T47D (cell line): ENCODE measurements at regions not wholly inside any gene's neighbourhood (a gene's known extent, or its start where the extent isn't known, plus 50 kb on each side); places are given as distances from the start of the nearest gene placed in this dataset.
A peak's percentile ranks its signal among the peaks of the same experiment; 100 is the strongest.

Experiments
- DNase-seq, 2 experiments: peaks; one replicate each; pipeline versions ENCODE4 v3.0.0 to v3.0.0-alpha.2; 2011 to 2012; ENCODE audit warnings: low read depth in 1 of 2, low spot score in 1 of 2
- JUND ChIP-seq: IDR thresholded peaks from 2 replicates; pipeline ENCODE4 v1.6.1; 2012; ENCODE audit warnings: low read depth
- in situ Hi-C: cut with HindIII; loops from 2 replicates; pipeline ENCODE4 v1.10.0; 2016; ENCODE audit warnings: low sequenced_read_pairs, low pct_unique_long_range_greater_than_20kb

GRCh38 chrX:16464369-16464768 is 185.6 kb upstream of the S100G start:
- DNase-seq: no peak
- in situ Hi-C loops: no loop called here
- TF ChIP-seq JUND: no peak

GRCh38 chrX:16465081-16465876 is 184.7 kb upstream of the S100G start:
- no peak for DNase-seq
- in situ Hi-C loops: no loop called here
- no peak for TF ChIP-seq JUND

- in situ Hi-C loops: no loop called here
Measured at GRCh38 chrX:16466640-16467432, 183.1 kb upstream of the S100G start.

GRCh38 chrX:16469870-16470269 is 180.1 kb upstream of the S100G start:
- no peak for TF ChIP-seq JUND
- DNase-seq: peak in 1 of 2 experiments; percentile 24
- in situ Hi-C loops: no loop called here

More at GRCh38 chrX:16466640-16467432, 183.1 kb upstream of the S100G start:
- no peak for TF ChIP-seq JUND
- DNase-seq: no peak

GRCh38 chrX:16472345-16472744 is 177.6 kb upstream of the S100G start:
- in situ Hi-C loops: no loop called here
- TF ChIP-seq JUND: no peak
- DNase-seq: no peak

- DNase-seq: no peak
- TF ChIP-seq JUND: no peak
- in situ Hi-C loops: no loop called here
Measured at GRCh38 chrX:16474511-16474910, 175.4 kb upstream of the S100G start.

- in situ Hi-C loops: no loop called here
- no peak for TF ChIP-seq JUND
- no peak for DNase-seq
Measured at GRCh38 chrX:16476009-16476408, 173.9 kb upstream of the S100G start.

- in situ Hi-C loops: no loop called here
- DNase-seq: no peak
- TF ChIP-seq JUND: no peak
Measured at GRCh38 chrX:16476692-16477091, 173.3 kb upstream of the S100G start.

GRCh38 chrX:16479206-16479869 is 170.6 kb upstream of the S100G start:
- no peak for TF ChIP-seq JUND
- DNase-seq: no peak
- in situ Hi-C loops: no loop called here

GRCh38 chrX:16480049-16480448 is 169.9 kb upstream of the S100G start:
- in situ Hi-C loops: no loop called here
- no peak for DNase-seq
- no peak for TF ChIP-seq JUND

- in situ Hi-C loops: no loop called here
- no peak for TF ChIP-seq JUND
Measured at GRCh38 chrX:16484338-16484737, 165.6 kb upstream of the S100G start.

GRCh38 chrX:16487620-16488385 is 162.2 kb upstream of the S100G start:
- no peak for TF ChIP-seq JUND
- DNase-seq: no peak
- in situ Hi-C loops: no loop called here

More at GRCh38 chrX:16484338-16484737, 165.6 kb upstream of the S100G start:
- DNase-seq: peak in 1 of 2 experiments; percentile 44
